RWPE2 (cell line): ENCODE measurements at regions not wholly inside any gene's neighbourhood (a gene's known extent, or its start where the extent isn't known, plus 50 kb on each side); places are given as distances from the start of the nearest gene placed in this dataset.

Source experiments
- ATAC-seq: fragments of 200-7000 bp; cut with Tn5 transposase; 3 replicates; pipeline ENCODE4 v1.9.1; 2021; ENCODE audit warnings: low read depth
- DNase-seq: peaks from one replicate; pipeline ENCODE4 v3.0.0-alpha.2; 2020; ENCODE audit warnings: low spot score
- H3K27ac ChIP-seq: fragments of 450-650 bp; 2 replicates; pipeline ENCODE4 v1.5.1; 2017; ENCODE audit warnings: mild to moderate bottlenecking; ENCODE audit not compliant: poor library complexity, severe bottlenecking
- H3K27me3 ChIP-seq: fragments of 250-450 bp; sonication (Bioruptor Pico); 2 replicates; pipeline ENCODE4 v1.5.1; 2021; ENCODE audit warnings: mild to moderate bottlenecking, moderate library complexity; ENCODE audit not compliant: insufficient read depth, poor library complexity, severe bottlenecking
- H3K36me3 ChIP-seq: fragments of 250-450 bp; sonication (Bioruptor Pico); 2 replicates; pipeline ENCODE4 v1.5.1; 2020; ENCODE audit warnings: low read depth, mild to moderate bottlenecking, moderate library complexity
- H3K4me1 ChIP-seq: fragments of 250-450 bp; sonication (Bioruptor Pico); 2 replicates; pipeline ENCODE4 v1.5.1; 2021; ENCODE audit warnings: mild to moderate bottlenecking, moderate library complexity; ENCODE audit not compliant: insufficient read depth, poor library complexity, severe bottlenecking
- H3K4me3 ChIP-seq: fragments of 250-450 bp; sonication (Bioruptor Pico); 2 replicates; pipeline ENCODE4 v1.5.1; 2021; ENCODE audit warnings: mild to moderate bottlenecking, moderate library complexity; ENCODE audit not compliant: severe bottlenecking
- H3K9me3 ChIP-seq: fragments of 250-450 bp; sonication (Bioruptor Pico); 2 replicates; pipeline ENCODE4 v1.5.1; 2021; ENCODE audit warnings: mild to moderate bottlenecking, moderate library complexity; ENCODE audit not compliant: severe bottlenecking
- TF ChIP-seq, protein P1 (sequence below): fragments of 450-650 bp; IDR thresholded peaks from one replicate; pipeline ENCODE4 v1.5.1; 2017; ENCODE audit warnings: mild to moderate bottlenecking, moderate library complexity; ENCODE audit not compliant: poor library complexity, severe bottlenecking

DNA sequence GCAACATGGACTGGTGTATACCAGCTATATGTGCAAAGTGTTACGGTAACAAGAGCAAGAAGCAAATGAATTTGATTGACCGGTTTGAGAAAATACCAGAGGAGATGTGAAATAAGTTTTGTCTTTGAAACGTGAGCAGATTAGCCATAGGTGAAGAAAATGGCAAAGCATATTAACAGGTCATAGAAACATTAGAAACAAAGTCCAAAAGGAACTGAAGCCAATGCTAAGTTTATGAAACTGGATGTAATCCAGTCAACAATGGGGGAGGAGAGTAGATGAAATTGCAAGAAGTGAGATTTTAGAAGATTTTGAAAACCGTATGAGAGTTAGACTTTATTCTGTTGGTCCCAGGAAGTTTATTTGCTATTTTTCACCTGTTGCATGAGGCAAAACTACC lies 1315.4 kb upstream of the CHAC2 start:
- DNase-seq (no peak), ATAC-seq (no peak)
- H3K27ac ChIP-seq = no peak overlapping the region

DNA sequence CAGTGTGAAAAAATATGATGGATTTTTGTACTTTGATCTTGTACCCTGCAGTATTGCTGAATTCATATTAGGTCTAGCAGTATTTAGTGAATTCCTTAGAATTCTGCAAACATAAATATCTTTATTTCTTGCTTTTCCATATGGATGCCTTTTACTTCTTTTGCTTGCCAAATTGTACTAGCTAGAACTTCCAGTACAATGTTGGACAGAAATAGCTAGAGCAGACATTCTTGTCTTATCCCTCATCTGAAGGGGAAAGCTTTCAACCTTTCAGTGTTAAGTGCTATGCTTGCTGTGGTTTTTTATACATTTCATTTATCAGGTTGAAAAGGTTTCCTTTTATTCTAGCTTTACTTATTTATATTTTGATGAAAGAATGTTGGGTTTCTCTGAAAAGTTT lies 1321.9 kb upstream of the CHAC2 start:
- Histone ChIP-seq H3K27me3 (no peaks in the 10 kb centered on the region), H3K27ac (no peak overlapping the region), H3K4me1 (no peaks in the 10 kb centered on the region), H3K36me3 (no peaks in the 10 kb centered on the region), H3K4me3 (no peak overlapping the region), H3K9me3 (no peaks in the 10 kb centered on the region)
- TF ChIP-seq, protein P1, sequence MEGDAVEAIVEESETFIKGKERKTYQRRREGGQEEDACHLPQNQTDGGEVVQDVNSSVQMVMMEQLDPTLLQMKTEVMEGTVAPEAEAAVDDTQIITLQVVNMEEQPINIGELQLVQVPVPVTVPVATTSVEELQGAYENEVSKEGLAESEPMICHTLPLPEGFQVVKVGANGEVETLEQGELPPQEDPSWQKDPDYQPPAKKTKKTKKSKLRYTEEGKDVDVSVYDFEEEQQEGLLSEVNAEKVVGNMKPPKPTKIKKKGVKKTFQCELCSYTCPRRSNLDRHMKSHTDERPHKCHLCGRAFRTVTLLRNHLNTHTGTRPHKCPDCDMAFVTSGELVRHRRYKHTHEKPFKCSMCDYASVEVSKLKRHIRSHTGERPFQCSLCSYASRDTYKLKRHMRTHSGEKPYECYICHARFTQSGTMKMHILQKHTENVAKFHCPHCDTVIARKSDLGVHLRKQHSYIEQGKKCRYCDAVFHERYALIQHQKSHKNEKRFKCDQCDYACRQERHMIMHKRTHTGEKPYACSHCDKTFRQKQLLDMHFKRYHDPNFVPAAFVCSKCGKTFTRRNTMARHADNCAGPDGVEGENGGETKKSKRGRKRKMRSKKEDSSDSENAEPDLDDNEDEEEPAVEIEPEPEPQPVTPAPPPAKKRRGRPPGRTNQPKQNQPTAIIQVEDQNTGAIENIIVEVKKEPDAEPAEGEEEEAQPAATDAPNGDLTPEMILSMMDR = no peak
- DNase-seq (no peak), ATAC-seq (no peak)

More for the DNA sequence above, 1315.4 kb upstream of the CHAC2 start:
- H3K4me3 ChIP-seq = no peak overlapping the region
- H3K4me1 ChIP-seq = no peaks in the 10 kb centered on the region
- H3K36me3 ChIP-seq = no peaks in the 10 kb centered on the region
- H3K27me3 ChIP-seq = no peaks in the 10 kb centered on the region
- TF ChIP-seq, protein P1 = no peak
- no peaks in the 10 kb centered on the region for H3K9me3 ChIP-seq

DNA sequence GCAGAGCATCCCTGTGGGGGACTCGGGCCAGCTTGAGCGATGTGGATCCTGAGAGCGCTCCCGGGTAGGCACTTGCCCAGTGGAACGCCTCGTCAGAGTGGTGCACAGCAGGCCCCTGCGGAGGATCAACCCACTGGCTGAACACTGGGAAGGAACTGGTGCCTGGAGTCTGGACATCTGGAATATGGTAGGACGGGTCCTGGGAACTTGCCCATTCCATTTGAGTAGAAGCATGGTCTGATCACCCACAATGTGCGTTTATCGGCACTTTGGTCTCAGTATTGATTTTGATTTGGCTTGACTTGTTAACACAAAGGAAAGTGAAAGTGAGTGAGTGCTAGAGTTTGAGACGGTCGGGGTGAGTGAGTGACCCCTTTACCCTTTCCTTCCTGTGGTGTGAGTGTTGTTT lies 1336.2 kb upstream of the CHAC2 start:
- DNase-seq (no peak), ATAC-seq (no peak)
- H3K9me3 ChIP-seq = no peaks in the 10 kb centered on the region
- H3K36me3 ChIP-seq = no peaks in the 10 kb centered on the region
- TF ChIP-seq, protein P1 = no peak
- H3K27me3 ChIP-seq = no peaks in the 10 kb centered on the region
- H3K4me3 ChIP-seq = no peak overlapping the region
- H3K4me1 ChIP-seq = no peaks in the 10 kb centered on the region
- H3K27ac ChIP-seq = no peak overlapping the region

DNA sequence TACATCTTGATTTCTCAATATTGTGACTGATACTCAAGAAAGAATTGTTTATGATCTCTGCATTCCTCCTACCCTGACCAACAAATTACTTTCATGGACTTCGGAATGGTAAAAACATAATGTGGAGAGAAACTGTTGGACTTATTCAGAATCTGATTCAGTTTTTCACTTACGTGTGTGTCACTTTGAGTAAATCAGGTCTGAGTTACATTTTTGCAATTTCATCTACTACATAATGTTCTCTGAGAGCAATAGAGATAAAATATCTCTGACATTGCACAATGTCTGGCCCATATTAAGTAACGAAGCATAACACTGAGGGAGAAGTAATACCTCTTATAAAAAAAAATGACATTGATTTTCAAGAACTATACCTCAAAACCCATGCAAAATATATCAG lies 1337.9 kb upstream of the CHAC2 start:
- Histone ChIP-seq H3K36me3 (no peaks in the 10 kb centered on the region), H3K27me3 (peaks cover 2% of the 10 kb centered on the region), H3K9me3 (no peaks in the 10 kb centered on the region), H3K4me3 (no peak overlapping the region), H3K27ac (no peak overlapping the region), H3K4me1 (no peaks in the 10 kb centered on the region)
- TF ChIP-seq, protein P1 = no peak
- ATAC-seq (no peak), DNase-seq (no peak)

DNA sequence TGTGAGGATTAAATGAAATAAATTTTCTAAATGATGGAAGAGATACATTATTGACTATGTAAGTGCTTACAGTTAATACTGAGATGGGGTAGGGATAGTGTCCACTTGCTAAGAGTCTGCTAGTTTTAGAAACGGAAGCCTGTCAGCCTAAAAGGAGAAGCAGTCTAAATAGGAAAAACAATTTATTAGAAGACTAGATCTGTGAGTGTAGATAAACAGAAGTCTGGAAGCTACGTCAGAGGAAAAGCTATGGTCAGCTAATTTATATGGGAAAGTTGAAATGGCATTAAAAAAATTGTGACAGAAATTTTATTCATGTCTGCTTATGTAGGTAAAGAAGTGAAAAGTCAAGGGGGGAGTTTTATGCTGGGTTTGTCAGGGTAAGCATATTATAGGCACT lies 1338.4 kb upstream of the CHAC2 start:
- ATAC-seq = no peak
- TF ChIP-seq, protein P1 = no peak
- H3K27ac ChIP-seq = no peak overlapping the region

More for the DNA sequence above, 1338.4 kb upstream of the CHAC2 start:
- Histone ChIP-seq H3K9me3 (no peaks in the 10 kb centered on the region), H3K4me1 (no peaks in the 10 kb centered on the region), H3K27me3 (peaks cover 2% of the 10 kb centered on the region), H3K36me3 (no peaks in the 10 kb centered on the region), H3K4me3 (no peak overlapping the region)
- DNase-seq = no peak
